GM12891 (cell line): ENCODE measurements at regions not wholly inside any gene's neighbourhood (a gene's known extent, or its start where the extent isn't known, plus 50 kb on each side); places are given as distances from the start of the nearest gene placed in this dataset.

Experiments used
- PAX5 ChIP-seq: IDR thresholded peaks from 2 replicates; pipeline ENCODE4 v1.6.1; 2011; ENCODE audit warnings: low read length, moderate library complexity, mild to moderate bottlenecking; ENCODE audit not compliant: insufficient read depth, severe bottlenecking
- POLR2A ChIP-seq: IDR thresholded peaks from 2 replicates; pipeline ENCODE4 v1.6.1; 2011; ENCODE audit warnings: low read depth, low read length, control low read depth
- POLR2AphosphoS5 ChIP-seq: IDR thresholded peaks from 2 replicates; pipeline ENCODE4 v1.6.1; 2011; ENCODE audit warnings: low read depth, low read length, control low read depth
- POU2F2 ChIP-seq: IDR thresholded peaks from 2 replicates; pipeline ENCODE4 v1.6.1; 2011; ENCODE audit warnings: low read depth, mild to moderate bottlenecking, control low read depth, low read length, moderate library complexity
- SPI1 ChIP-seq: IDR thresholded peaks from 2 replicates; pipeline ENCODE4 v1.6.1; 2011; ENCODE audit warnings: low read depth, low read length, control low read depth
- TAF1 ChIP-seq: IDR thresholded peaks from 2 replicates; pipeline ENCODE4 v1.6.1; 2011; ENCODE audit warnings: low read depth, low read length, control low read depth

GRCh38 chr14:87079416-87079815 lies 913.6 kb downstream of the GALC start:
- no peak for TF ChIP-seq POLR2AphosphoS5
- no peak for TF ChIP-seq POLR2A
- TF ChIP-seq POU2F2, result no peak
- TF ChIP-seq TAF1, result no peak
- no peak for TF ChIP-seq SPI1
- no peak for TF ChIP-seq PAX5
